Eye (tissue), 1 donor: ENCODE measurements at regions not wholly inside any gene's neighbourhood (a gene's known extent, or its start where the extent isn't known, plus 50 kb on each side); places are given as distances from the start of the nearest gene placed in this dataset.

Experiments
- DNase-seq: peaks from one replicate; pipeline ENCODE4 v3.0.0-alpha.2; 2015

- DNase-seq = no peak
These were observed 60.3 kb upstream of the EML4 start for GRCh38 chr2:42108852-42109251.

GRCh38 chr2:42109959-42110640, 59.1 kb upstream of the EML4 start:
- no peak for DNase-seq

GRCh38 chr2:42110641-42111322, 58.4 kb upstream of the EML4 start:
- no peak for DNase-seq

- no peak for DNase-seq
These were observed 56.7 kb upstream of the EML4 start for GRCh38 chr2:42112418-42112817.

GRCh38 chr2:42113452-42113851, 55.7 kb upstream of the EML4 start:
- no peak for DNase-seq

- no peak for DNase-seq
These were observed 55.1 kb upstream of the EML4 start for GRCh38 chr2:42114091-42114490.

GRCh38 chr2:42115588-42115987, 53.6 kb upstream of the EML4 start:
- DNase-seq = no peak

- peak; percentile 62 for DNase-seq
These were observed 52.7 kb upstream of the EML4 start for GRCh38 chr2:42116195-42117181.

- DNase-seq = no peak
These were observed 52.0 kb upstream of the EML4 start for GRCh38 chr2:42117182-42117579.

GRCh38 chr2:42117923-42118753, 51.0 kb upstream of the EML4 start:
- no peak for DNase-seq

- no peak for DNase-seq
These were observed 50.2 kb upstream of the EML4 start for GRCh38 chr2:42118754-42119569.
